ENCODE measurements at regions not wholly inside any gene's neighbourhood (a gene's known extent, or its start where the extent isn't known, plus 50 kb on each side); places are given as distances from the start of the nearest gene placed in this dataset.

GRCh38 chr6:164018133-164018532 lies 603.6 kb downstream of the QKI start:
- no peaks in the 10 kb centered on the region for H3K79me1 ChIP-seq (replicated peaks; ENCODE audit: low read length, poor library complexity, severe bottlenecking)
- H3K9me3 ChIP-seq (ENCODE audit: control insufficient read depth, low read length), result no peaks in the 10 kb centered on the region
- no peak overlapping the region for H3K18ac ChIP-seq (ENCODE audit: low read depth in 1 of 2, low read length in 2 of 2)
- H3K4ac ChIP-seq (ENCODE audit: low read depth in 1 of 2, low read length in 2 of 2), result no peak overlapping the region
- no peak overlapping the region for H4K8ac ChIP-seq (ENCODE audit: low read length)
- no peak overlapping the region for H3K27ac ChIP-seq (ENCODE audit: low read length, poor library complexity, severe bottlenecking)
- H3K4me3 ChIP-seq (ENCODE audit: insufficient read depth in 1 of 2, low read depth in 1 of 2, low read length in 2 of 2), result no peak overlapping the region
- no peaks in the 10 kb centered on the region for H3K4me1 ChIP-seq (ENCODE audit: control insufficient read depth, insufficient read depth, low read depth, low read length)
- 72% methylated on average over 4 of the region's 4 CpGs for WGBS
- peaks cover 0 to 19% of the 10 kb centered on the region in 2 experiments for H3K27me3 ChIP-seq (ENCODE audit: control insufficient read depth in 1 of 2, insufficient read depth in 1 of 2, low read length in 2 of 2)
- H2BK5ac ChIP-seq (ENCODE audit: low read depth, low read length, poor library complexity, severe bottlenecking), result no peak overlapping the region
- no peak overlapping the region for H3K9ac ChIP-seq (ENCODE audit: low read length)
- H3K14ac ChIP-seq (ENCODE audit: low read length in 2 of 2), result no peak overlapping the region
- no peak overlapping the region for H2AFZ ChIP-seq (ENCODE audit: low read depth, low read length)
- H3K23ac ChIP-seq (ENCODE audit: low read length in 2 of 2), result no peak overlapping the region
- H2BK120ac ChIP-seq (ENCODE audit: low read depth, low read length), result no peak overlapping the region
- DNase-seq, result no peak
- H2BK12ac ChIP-seq (ENCODE audit: low read length in 2 of 2), result no peak overlapping the region
- H4K91ac ChIP-seq (ENCODE audit: low read length), result no peak overlapping the region
- H3K4me2 ChIP-seq (ENCODE audit: low read length, poor library complexity, severe bottlenecking), result no peak overlapping the region
- no peak overlapping the region for H2BK15ac ChIP-seq (ENCODE audit: low read depth, poor library complexity, severe bottlenecking)
- no peaks in the 10 kb centered on the region for H3K36me3 ChIP-seq (ENCODE audit: control insufficient read depth in 1 of 2, insufficient read depth in 2 of 2, low read depth in 1 of 2, low read length in 2 of 2)
- H2AK5ac ChIP-seq (ENCODE audit: low read length, severe bottlenecking), result no peak overlapping the region

DNA sequence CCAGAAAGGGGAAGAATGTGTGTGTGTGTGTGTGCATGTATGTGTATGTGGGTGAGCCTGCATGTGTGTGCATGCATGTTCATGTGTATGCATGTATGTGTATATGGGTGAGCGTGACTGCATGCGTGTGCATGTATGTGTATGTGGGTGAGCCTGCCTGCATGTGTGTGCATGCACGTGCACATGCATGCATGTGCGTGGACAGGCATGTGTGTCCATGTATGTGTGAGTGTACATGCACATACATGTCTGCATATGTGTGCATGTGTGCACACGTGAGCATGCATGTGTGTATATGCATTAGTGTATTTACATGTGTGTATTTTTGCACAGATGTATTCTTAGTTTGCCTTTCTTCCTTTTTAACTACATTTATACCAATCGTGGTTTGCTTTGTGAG lies 601.5 kb downstream of the QKI start:
- no peak for DNase-seq
- H2BK15ac ChIP-seq (ENCODE audit: low read depth, poor library complexity, severe bottlenecking), result no peak overlapping the region
- H3K9me3 ChIP-seq (ENCODE audit: control insufficient read depth, low read length), result no peaks in the 10 kb centered on the region
- H3K4ac ChIP-seq (ENCODE audit: low read depth in 1 of 2, low read length in 2 of 2), result no peak overlapping the region
- peaks cover 0 to 2% of the 10 kb centered on the region in 2 experiments for H3K27me3 ChIP-seq (ENCODE audit: control insufficient read depth in 1 of 2, insufficient read depth in 1 of 2, low read length in 2 of 2)
- no peaks in the 10 kb centered on the region for H3K4me1 ChIP-seq (ENCODE audit: control insufficient read depth, insufficient read depth, low read depth, low read length)
- no peaks in the 10 kb centered on the region for H3K36me3 ChIP-seq (ENCODE audit: control insufficient read depth in 1 of 2, insufficient read depth in 2 of 2, low read depth in 1 of 2, low read length in 2 of 2)
- H2AK5ac ChIP-seq (ENCODE audit: low read length, severe bottlenecking), result no peak overlapping the region
- H3K14ac ChIP-seq (ENCODE audit: low read length in 2 of 2), result no peak overlapping the region
- no peak overlapping the region for H2BK5ac ChIP-seq (ENCODE audit: low read depth, low read length, poor library complexity, severe bottlenecking)
- no peak overlapping the region for H2BK120ac ChIP-seq (ENCODE audit: low read depth, low read length)
- no peak overlapping the region for H4K91ac ChIP-seq (ENCODE audit: low read length)
- no peak overlapping the region for H3K9ac ChIP-seq (ENCODE audit: low read length)
- no peak overlapping the region for H2AFZ ChIP-seq (ENCODE audit: low read depth, low read length)
- 94% methylated on average over 5 of the region's 6 CpGs for WGBS
- H3K4me2 ChIP-seq (ENCODE audit: low read length, poor library complexity, severe bottlenecking), result no peak overlapping the region
- no peak overlapping the region for H3K18ac ChIP-seq (ENCODE audit: low read depth in 1 of 2, low read length in 2 of 2)
- H2BK12ac ChIP-seq (ENCODE audit: low read length in 2 of 2), result no peak overlapping the region
- no peak overlapping the region for H3K4me3 ChIP-seq (ENCODE audit: insufficient read depth in 1 of 2, low read depth in 1 of 2, low read length in 2 of 2)
- H3K79me1 ChIP-seq (replicated peaks; ENCODE audit: low read length, poor library complexity, severe bottlenecking), result no peaks in the 10 kb centered on the region
- no peak overlapping the region for H3K27ac ChIP-seq (ENCODE audit: low read length, poor library complexity, severe bottlenecking)
- H4K8ac ChIP-seq (ENCODE audit: low read length), result no peak overlapping the region
- H3K23ac ChIP-seq (ENCODE audit: low read length in 2 of 2), result no peak overlapping the region

DNA sequence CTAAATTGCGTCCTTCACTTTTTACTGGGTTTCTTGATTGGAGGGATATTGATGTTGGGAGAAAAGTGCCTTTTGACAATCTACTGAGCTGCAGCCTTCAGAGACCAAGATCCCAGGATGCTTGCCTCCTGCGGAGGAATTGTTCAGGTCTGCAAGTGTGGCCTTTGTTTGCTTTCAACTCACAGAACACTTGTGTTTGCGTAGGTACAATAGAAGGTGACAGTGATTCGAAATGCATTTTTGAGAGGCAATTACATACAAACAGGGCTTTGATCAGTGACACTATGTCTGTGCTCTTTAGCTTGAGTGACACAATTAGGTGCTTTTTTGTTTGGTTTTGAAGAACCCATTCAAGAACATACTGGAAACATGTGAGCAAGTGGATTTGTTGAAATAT lies 600.6 kb downstream of the QKI start:
- no peak for DNase-seq
- Histone ChIP-seq H2AK5ac (ENCODE audit: low read length, severe bottlenecking) (no peak overlapping the region), H3K4me2 (ENCODE audit: low read length, poor library complexity, severe bottlenecking) (no peak overlapping the region), H4K91ac (ENCODE audit: low read length) (no peak overlapping the region), H2BK15ac (ENCODE audit: low read depth, poor library complexity, severe bottlenecking) (no peak overlapping the region), H3K27me3 (ENCODE audit: control insufficient read depth in 1 of 2, insufficient read depth in 1 of 2, low read length in 2 of 2) (no peaks in the 10 kb centered on the region), H2AFZ (ENCODE audit: low read depth, low read length) (no peak overlapping the region), H3K36me3 (ENCODE audit: control insufficient read depth in 1 of 2, insufficient read depth in 2 of 2, low read depth in 1 of 2, low read length in 2 of 2) (no peaks in the 10 kb centered on the region), H3K14ac (ENCODE audit: low read length in 2 of 2) (no peak overlapping the region), H3K4ac (ENCODE audit: low read depth in 1 of 2, low read length in 2 of 2) (no peak overlapping the region), H2BK120ac (ENCODE audit: low read depth, low read length) (no peak overlapping the region), H3K4me1 (ENCODE audit: control insufficient read depth, insufficient read depth, low read depth, low read length) (no peaks in the 10 kb centered on the region), H3K4me3 (ENCODE audit: insufficient read depth in 1 of 2, low read depth in 1 of 2, low read length in 2 of 2) (no peak overlapping the region), H3K9ac (ENCODE audit: low read length) (no peak overlapping the region), H3K18ac (ENCODE audit: low read depth in 1 of 2, low read length in 2 of 2) (no peak overlapping the region), H3K23ac (ENCODE audit: low read length in 2 of 2) (no peak overlapping the region), H3K9me3 (ENCODE audit: control insufficient read depth, low read length) (no peaks in the 10 kb centered on the region), H2BK5ac (ENCODE audit: low read depth, low read length, poor library complexity, severe bottlenecking) (no peak overlapping the region), H2BK12ac (ENCODE audit: low read length in 2 of 2) (no peak overlapping the region), H4K8ac (ENCODE audit: low read length) (no peak overlapping the region), H3K27ac (ENCODE audit: low read length, poor library complexity, severe bottlenecking) (no peak overlapping the region), H3K79me1 (replicated peaks; ENCODE audit: low read length, poor library complexity, severe bottlenecking) (no peaks in the 10 kb centered on the region)
- 77% methylated on average over 4 of the region's 4 CpGs for WGBS

- Histone ChIP-seq H3K27me3 (ENCODE audit: control insufficient read depth in 1 of 2, insufficient read depth in 1 of 2, low read length in 2 of 2) (no peaks in the 10 kb centered on the region), H3K4me1 (ENCODE audit: control insufficient read depth, insufficient read depth, low read depth, low read length) (no peaks in the 10 kb centered on the region), H3K14ac (ENCODE audit: low read length in 2 of 2) (no peak overlapping the region), H2BK5ac (ENCODE audit: low read depth, low read length, poor library complexity, severe bottlenecking) (no peak overlapping the region), H3K27ac (ENCODE audit: low read length, poor library complexity, severe bottlenecking) (no peak overlapping the region), H4K91ac (ENCODE audit: low read length) (no peak overlapping the region), H3K4me3 (ENCODE audit: insufficient read depth in 1 of 2, low read depth in 1 of 2, low read length in 2 of 2) (no peak overlapping the region), H3K18ac (ENCODE audit: low read depth in 1 of 2, low read length in 2 of 2) (no peak overlapping the region), H3K36me3 (ENCODE audit: control insufficient read depth in 1 of 2, insufficient read depth in 2 of 2, low read depth in 1 of 2, low read length in 2 of 2) (no peaks in the 10 kb centered on the region), H2BK120ac (ENCODE audit: low read depth, low read length) (no peak overlapping the region), H3K9ac (ENCODE audit: low read length) (no peak overlapping the region), H3K23ac (ENCODE audit: low read length in 2 of 2) (no peak overlapping the region), H3K4me2 (ENCODE audit: low read length, poor library complexity, severe bottlenecking) (no peak overlapping the region), H2AFZ (ENCODE audit: low read depth, low read length) (no peak overlapping the region), H3K4ac (ENCODE audit: low read depth in 1 of 2, low read length in 2 of 2) (no peak overlapping the region), H3K9me3 (ENCODE audit: control insufficient read depth, low read length) (no peaks in the 10 kb centered on the region), H2BK15ac (ENCODE audit: low read depth, poor library complexity, severe bottlenecking) (no peak overlapping the region), H3K79me1 (replicated peaks; ENCODE audit: low read length, poor library complexity, severe bottlenecking) (no peaks in the 10 kb centered on the region), H2AK5ac (ENCODE audit: low read length, severe bottlenecking) (no peak overlapping the region), H4K8ac (ENCODE audit: low read length) (no peak overlapping the region), H2BK12ac (ENCODE audit: low read length in 2 of 2) (no peak overlapping the region)
- WGBS, result 86% methylated on average over 9 of the region's 11 CpGs
- no peak for DNase-seq
Measured at GRCh38 chr6:164014346-164015087, 600.0 kb downstream of the QKI start.
